H1 (cell line): ENCODE measurements at regions not wholly inside any gene's neighbourhood (a gene's known extent, or its start where the extent isn't known, plus 50 kb on each side); places are given as distances from the start of the nearest gene placed in this dataset.

Source experiments
- ASH2L ChIP-seq: fragments of 200-600, 300-600 bp; sonication (generic); IDR thresholded peaks from one replicate; pipeline ENCODE4 v1.7.1; 2017; ENCODE audit warnings: low read length
- FOSL1 ChIP-seq: IDR thresholded peaks from 2 replicates; pipeline ENCODE4 v1.6.1; 2011; ENCODE audit warnings: mild to moderate bottlenecking, low read depth, low read length, moderate library complexity; ENCODE audit not compliant: insufficient read depth
- RFX5 ChIP-seq: IDR thresholded peaks from 2 replicates; pipeline ENCODE4 v1.6.1; 2011; ENCODE audit warnings: low read depth, low read length, improper control_type of control experiment, borderline replicate concordance
- SIN3A ChIP-seq, 2 experiments: IDR thresholded peaks in 1 of 2; conservative IDR thresholded peaks in 1 of 2; 2 replicates each; pipeline ENCODE4 v1.6.1; 2011 to 2012; ENCODE audit warnings: low read length in 2 of 2, improper control_type of control experiment in 1 of 2, low read depth in 1 of 2, mild to moderate bottlenecking in 1 of 2

GRCh38 chr2:4272261-4272858 is 569.0 kb downstream of the DCDC2C start:
- TF ChIP-seq FOSL1 (no peak), RFX5 (no peak), SIN3A (conservative IDR thresholded peaks at IDR 0.05 in 1 of 2, IDR thresholded peaks at IDR 0.05 in 1 of 2; ENCODE audit: low read depth in 1 of 2, low read length in 2 of 2) (no peak), ASH2L (no peak)
